Kidney (tissue), 13 donors: ENCODE measurements at regions not wholly inside any gene's neighbourhood (a gene's known extent, or its start where the extent isn't known, plus 50 kb on each side); places are given as distances from the start of the nearest gene placed in this dataset.
A peak's percentile ranks its signal among the peaks of the same experiment; 100 is the strongest.

Experiments
- DNase-seq, 5 donors: peaks; one replicate each; pipeline ENCODE4 v3.0.0-alpha.2; 2013 to 2020
- FAIRE-seq: peaks from 2 replicates; lab custom pipeline; 2012; peaks lifted over from hg19 to GRCh38; lab: Jason Lieb, UNC
- H3K27ac ChIP-seq, 2 donors: one replicate each; pipeline ENCODE4 v1.7.0; 2013; ENCODE audit warnings: low read depth in 2 of 2, low read length in 2 of 2, inconsistent platforms in 1 of 2
- H3K27me3 ChIP-seq: one replicate; pipeline ENCODE4 v1.7.1; 2013; ENCODE audit warnings: low read length, inconsistent platforms; ENCODE audit not compliant: control insufficient read depth, insufficient read depth
- H3K36me3 ChIP-seq, 3 donors: one replicate each; pipeline versions ENCODE4 v1.7.0 to v1.7.1; 2013; ENCODE audit warnings: low read length in 3 of 3, control low read depth in 1 of 3, inconsistent platforms in 1 of 3; ENCODE audit not compliant: insufficient read depth in 3 of 3, control insufficient read depth in 2 of 3
- H3K4me1 ChIP-seq, 3 donors: one replicate each; pipeline versions ENCODE4 v1.7.0 to v1.7.1; 2013; ENCODE audit warnings: low read length in 3 of 3, inconsistent platforms in 1 of 3, low read depth in 1 of 3; ENCODE audit not compliant: control insufficient read depth in 2 of 3, insufficient read depth in 2 of 3
- H3K4me3 ChIP-seq, 3 donors: one replicate each; pipeline versions ENCODE4 v1.7.0 to v1.8.1; 2013; ENCODE audit warnings: low read length in 3 of 3, control low read depth in 1 of 3, inconsistent platforms in 1 of 3
- H3K9ac ChIP-seq, 3 donors: one replicate each; pipeline versions ENCODE4 v1.7.0 to v1.7.1; 2013; ENCODE audit warnings: low read length in 3 of 3, control low read depth in 1 of 3, inconsistent platforms in 1 of 3
- H3K9me3 ChIP-seq, 3 donors: one replicate each; pipeline versions ENCODE4 v1.7.0 to v1.7.1; 2013; ENCODE audit warnings: low read length in 3 of 3, control low read depth in 1 of 3, inconsistent platforms in 1 of 3; ENCODE audit not compliant: control insufficient read depth in 2 of 3, insufficient read depth in 1 of 3
- CTCF ChIP-seq: IDR thresholded peaks from 3 replicates; pipeline ENCODE4 v1.5.1; 2012; ENCODE audit warnings: mild to moderate bottlenecking, moderate library complexity, borderline replicate concordance; ENCODE audit not compliant: insufficient read depth; ENCODE audit errors: extremely low read depth
- intact Hi-C: fragments of 100-400 bp; cut with DNase I; formaldehyde crosslinking; loops from one replicate; pipeline ENCODE4 v1.11.1; 2022
- donor health status: control.
- donor health status: control.
- donor health status: control.
- donor health status: control.
- donor health status: control.
- donor health status: DM: yes; HTN: yes; CAD: no.
- donor health status: Normal renal cell carcinoma (clear cell type).

DNA sequence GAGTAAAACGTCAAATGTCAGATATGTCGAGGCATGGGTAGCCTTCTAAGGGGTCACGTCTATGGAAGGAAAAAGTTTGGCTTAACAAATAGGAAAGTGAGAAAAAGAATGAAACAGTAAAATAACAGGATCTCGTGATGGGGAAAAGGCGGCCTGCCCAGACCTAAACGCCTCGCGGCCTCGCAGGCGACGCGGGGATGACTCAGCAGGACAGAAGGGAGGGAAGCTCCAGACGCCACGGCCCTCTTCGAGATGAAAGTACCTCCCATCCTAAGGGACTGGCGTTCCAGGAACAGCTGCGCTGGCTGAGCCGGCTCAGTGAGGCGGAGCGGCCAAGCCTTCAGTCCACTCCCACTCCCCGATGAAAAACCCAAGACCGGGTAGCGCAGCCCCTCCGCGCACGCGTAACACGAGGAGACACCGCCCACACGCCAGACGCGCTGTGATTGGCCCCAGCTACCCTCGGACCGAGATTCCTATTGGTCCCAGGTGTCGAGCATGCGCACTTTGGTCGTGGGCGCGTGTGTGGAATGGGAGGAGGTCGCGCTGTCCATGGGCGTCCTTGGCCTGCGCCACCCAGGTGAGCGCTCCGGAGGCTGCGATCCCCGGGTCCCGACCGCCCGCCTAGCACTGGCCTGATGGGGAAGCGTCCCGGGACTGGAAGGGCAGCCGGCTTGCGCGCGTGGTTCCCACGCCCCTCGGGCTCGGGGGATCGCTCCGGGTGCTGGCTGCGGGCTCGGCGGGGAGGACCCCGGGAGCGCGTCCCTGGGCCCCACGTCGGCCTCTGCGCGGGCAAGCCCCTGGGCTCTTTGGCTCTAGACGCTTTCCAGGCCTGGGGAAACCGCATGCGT is 588.5 kb downstream of the MTRR start:
- Histone ChIP-seq H3K9me3 (no peaks in the 10 kb centered on the region), H3K27ac (peak overlapping the region; percentile 83 to 90), H3K27me3 (no peaks in the 10 kb centered on the region), H3K36me3 (peaks cover 3 to 4% (median 4%) of the 10 kb centered on the region in 3 donors), H3K4me3 (peak overlapping the region; percentile 71 to 80 (median 73)), H3K9ac (peak overlapping the region; percentile 39 to 55 (median 43)), H3K4me1 (no peaks in the 10 kb centered on the region)
- intact Hi-C loops = no loop called here
- FAIRE-seq (peak; percentile 64), DNase-seq (peak; percentile 94 to 99 (median 97))
- no peak for TF ChIP-seq CTCF

DNA sequence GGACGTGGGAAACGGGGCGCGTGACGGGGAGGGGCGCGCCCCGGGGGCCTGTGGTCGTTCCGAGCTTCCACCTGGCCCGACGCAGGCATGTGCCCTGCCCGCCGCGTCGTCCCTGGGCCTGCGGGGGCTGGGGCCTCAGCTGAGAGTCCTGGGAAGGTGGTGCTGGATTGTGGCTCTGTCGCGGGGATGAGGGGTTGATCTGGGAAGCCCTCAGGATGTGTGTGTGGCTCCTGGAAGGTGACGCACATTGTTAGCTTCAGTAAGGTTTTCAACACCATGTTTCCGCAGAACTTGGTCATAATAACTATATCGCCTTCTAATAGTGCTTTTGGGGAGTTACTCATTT is 589.1 kb downstream of the MTRR start:
- no peaks in the 10 kb centered on the region for H3K9me3 ChIP-seq
- peak overlapping the region; percentile 71 to 80 (median 73) for H3K4me3 ChIP-seq
- intact Hi-C loops = no loop called here
- FAIRE-seq (no peak), DNase-seq (peak in 2 of 5 donors; percentile 46 to 60)
- H3K27me3 ChIP-seq = no peaks in the 10 kb centered on the region
- H3K9ac ChIP-seq = peak overlapping the region; percentile 43 to 71 (median 55)
- H3K36me3 ChIP-seq = peaks cover 3 to 4% (median 4%) of the 10 kb centered on the region in 3 donors
- H3K27ac ChIP-seq = peak overlapping the region; percentile 83 to 86
- H3K4me1 ChIP-seq = no peaks in the 10 kb centered on the region
- no peak for TF ChIP-seq CTCF

DNA sequence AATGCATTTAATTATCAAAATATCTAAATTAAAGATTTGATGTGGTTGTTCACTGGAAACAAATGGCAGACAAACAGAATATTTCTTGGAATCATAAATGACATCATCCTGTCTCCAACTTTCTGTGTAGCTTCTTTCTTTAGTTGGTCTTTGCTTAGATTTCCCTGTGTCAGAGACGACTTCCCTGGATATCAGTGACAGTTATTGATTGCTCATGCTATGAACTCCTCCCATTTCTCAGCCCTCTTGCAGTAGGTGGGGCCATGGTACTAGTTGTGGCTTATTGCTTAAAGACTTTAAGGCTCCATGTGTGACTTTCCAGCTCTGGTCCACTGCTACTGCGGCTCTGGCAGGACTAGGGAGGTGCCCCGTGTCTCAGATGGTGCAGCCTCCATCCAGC is 592.6 kb downstream of the MTRR start:
- intact Hi-C loops = no loop called here
- TF ChIP-seq CTCF = no peak
- FAIRE-seq = no peak
- no peak overlapping the region for H3K4me3 ChIP-seq
- H3K9ac ChIP-seq = no peak overlapping the region
- H3K27ac ChIP-seq = no peak overlapping the region
- H3K4me1 ChIP-seq = no peaks in the 10 kb centered on the region
- no peaks in the 10 kb centered on the region for H3K27me3 ChIP-seq
- peaks cover 3 to 4% (median 4%) of the 10 kb centered on the region in 3 donors for H3K36me3 ChIP-seq
- DNase-seq = no peak
- H3K9me3 ChIP-seq = no peaks in the 10 kb centered on the region
